SKM-1 (cell line): ENCODE measurements at regions not wholly inside any gene's neighbourhood (a gene's known extent, or its start where the extent isn't known, plus 50 kb on each side); places are given as distances from the start of the nearest gene placed in this dataset.

Experiments used
- DNase-seq: peaks from one replicate; lab custom pipeline; 2025; ENCODE audit not compliant: unreplicated experiment; lab: John Stamatoyannopoulos, UW

DNA sequence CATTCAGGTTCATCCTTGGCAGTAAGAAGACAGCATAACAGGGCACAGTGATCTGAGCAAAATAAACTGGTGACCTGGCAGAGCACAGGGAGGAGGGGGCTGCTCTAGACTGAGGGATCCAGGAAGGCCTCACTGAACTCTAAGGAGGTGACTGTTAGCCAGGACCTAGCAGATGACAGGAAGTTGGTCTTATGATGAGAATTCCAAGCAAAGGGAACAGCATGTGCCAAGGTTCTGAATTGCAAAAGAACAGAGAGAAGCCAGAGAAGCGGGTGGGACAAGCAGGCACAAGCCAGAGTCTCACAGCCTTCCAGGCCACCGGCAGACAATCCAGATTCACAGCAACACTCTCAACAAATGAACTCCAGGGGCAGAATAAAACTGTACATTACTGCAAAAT is 152.7 kb upstream of the PTPRM start:
- DNase-seq, result no peak

DNA sequence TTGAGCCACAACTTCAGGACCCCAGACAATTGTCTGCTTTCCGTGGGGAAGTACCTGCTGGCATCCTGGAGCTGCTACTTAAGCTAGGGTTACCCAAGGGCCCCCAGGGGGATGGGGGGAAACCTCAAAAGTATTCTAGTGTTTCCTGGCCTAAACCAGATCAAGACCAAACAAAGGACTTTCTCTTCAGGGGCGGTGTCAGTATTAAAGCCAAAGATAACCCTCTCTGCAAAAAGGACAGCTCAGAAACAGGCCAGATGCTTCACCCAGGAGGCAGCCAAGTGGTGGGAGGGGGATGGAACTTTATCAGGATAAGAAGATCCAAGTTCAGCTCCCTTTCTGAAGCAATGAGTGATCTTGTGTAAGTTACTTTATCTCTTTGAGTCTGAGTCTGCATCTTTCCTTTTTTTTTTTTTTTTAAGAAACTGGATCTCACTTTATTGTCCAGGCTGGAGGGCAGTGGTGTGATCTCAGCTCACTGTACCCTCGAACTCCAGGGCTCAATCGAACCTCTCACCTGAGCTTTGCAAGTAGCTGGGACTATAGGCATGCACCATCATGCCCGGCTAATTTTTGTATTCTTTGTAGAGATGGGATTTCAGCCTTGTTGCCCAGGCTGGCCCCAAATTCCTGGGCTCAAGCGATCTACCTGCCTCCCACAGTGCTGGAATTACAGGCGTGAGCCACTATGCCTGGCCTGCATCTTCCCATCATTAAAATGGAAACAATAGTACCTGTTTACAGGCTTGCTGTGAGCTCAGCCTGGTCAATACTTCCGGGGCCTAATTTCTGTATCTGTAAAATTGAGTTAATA is 151.8 kb upstream of the PTPRM start:
- DNase-seq, result no peak

DNA sequence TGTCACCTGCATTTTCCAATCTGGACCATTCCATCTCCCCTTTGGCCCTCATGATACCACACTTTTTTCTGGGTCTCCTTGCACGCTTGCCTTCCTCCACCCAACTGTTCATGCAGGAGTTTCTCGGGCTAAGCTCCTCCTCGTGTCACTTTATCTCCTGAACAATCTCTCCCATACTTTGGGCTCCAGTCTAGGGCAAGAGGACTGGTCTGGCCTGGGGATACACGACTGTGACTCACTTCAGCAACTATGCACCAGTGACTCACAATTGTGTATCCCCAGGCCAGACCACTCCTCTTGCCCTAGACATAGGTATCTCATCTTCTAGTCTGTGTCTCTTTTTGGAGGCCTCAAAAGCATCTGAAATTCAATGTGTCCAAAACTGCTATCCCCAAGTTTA is 149.4 kb upstream of the PTPRM start:
- no peak for DNase-seq

DNA sequence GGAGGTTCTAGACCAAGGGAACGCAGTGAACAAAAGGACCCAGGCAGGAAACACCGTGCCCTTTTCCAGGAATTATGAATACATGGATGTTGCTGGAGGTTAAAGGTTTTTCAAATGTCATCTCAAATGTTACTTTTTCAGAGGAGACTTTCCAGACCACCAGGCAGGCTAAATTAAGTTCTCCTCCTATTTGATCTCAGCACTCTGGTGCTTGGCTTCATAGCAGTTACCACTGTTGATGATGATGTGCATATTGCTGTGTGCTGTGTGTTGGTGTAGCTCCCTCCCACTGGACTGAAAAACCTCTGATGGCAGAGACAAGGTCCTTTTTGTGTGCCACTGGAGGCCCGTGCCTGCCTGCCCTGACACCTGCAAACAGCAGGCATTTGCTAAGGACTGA is 137.3 kb upstream of the PTPRM start:
- no peak for DNase-seq

DNA sequence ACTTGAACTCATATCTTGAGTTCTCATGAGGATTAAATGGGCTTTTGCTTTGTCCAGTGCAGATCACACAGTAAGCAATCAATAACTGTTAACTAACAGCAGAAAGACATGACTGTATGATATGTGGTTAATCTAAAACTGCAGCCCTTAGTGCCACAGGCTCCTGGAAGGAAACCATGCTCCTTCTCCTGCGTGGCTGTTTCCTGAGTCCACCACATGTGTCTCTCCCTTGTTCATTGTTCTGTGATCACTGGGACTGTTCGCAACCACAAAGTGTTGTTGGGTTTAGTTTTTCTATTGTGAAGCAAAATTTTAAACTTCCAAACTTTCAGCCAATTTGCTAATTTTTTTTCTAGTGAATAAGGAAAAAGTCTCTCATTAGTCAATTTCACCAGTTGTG is 130.9 kb upstream of the PTPRM start:
- DNase-seq, result no peak

DNA sequence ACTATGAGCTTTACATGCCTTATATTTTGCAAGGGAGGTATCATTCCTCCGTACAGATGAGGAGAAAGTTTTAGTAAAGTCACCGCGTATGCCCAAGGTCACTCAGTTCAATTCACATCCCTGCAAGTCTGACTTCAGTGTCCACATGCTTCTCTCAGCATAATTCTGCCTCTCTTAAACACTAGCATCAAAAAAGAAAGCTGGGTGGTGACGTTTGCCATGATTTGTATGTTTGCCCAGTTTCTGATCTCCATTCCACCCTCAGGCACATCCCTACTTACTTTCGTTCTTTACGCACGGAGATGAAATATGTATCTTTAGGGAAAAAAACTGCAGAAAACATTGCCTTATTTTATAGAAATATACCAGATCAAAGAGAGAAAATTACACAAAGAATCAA is 129.2 kb upstream of the PTPRM start:
- DNase-seq, result no peak

DNA sequence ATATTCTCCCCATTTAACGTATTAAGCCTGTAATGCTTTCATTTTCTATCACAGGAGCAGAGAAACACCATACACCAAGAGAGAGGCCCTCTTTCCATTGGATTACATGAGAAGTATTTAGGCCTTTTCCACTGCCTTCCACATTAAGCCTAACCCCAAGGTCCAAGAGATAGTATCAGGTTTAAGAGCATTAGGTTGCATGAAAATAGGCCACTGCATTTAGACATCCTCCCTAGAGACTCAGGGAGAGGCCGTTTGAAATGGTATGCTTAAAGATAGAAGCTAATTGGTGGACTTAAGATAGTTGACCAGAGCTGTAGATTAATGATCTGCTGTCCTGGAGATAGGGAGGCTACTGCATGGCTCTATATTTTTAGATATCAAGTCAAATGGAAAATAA is 128.5 kb upstream of the PTPRM start:
- DNase-seq, result no peak

DNA sequence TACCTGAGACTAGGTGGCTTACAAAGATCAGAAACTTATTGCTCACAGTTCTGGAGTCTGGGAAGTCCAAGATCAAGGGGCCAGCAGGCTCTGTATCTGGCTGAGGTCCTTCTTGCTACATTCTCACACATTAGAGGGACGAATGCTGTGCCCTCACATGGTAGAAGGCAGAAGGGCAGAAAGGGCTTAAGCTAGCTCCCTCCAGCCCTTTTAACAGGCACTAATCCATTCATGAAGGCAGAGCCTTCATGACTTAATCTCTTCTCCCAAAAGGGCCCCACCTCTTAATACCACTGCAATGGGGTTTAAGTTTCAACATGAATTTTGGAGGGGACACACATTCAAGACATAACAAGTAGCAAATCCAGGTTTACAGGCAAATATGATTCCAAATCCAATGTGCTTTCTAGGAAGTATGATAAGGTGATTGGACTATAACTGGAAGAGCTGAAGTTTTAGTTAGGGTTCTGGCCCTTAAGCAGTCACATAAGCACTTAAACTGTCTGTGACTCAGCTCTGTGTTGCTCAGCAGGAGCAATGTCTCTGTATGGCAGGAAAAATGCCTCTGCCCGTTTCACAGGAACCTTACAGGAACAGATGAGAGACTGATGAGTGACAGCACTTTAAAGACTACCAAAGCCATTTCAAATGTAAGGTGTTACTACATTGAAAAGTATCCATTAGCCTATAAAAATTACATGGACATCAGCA is 119.6 kb upstream of the PTPRM start:
- DNase-seq, result no peak

DNA sequence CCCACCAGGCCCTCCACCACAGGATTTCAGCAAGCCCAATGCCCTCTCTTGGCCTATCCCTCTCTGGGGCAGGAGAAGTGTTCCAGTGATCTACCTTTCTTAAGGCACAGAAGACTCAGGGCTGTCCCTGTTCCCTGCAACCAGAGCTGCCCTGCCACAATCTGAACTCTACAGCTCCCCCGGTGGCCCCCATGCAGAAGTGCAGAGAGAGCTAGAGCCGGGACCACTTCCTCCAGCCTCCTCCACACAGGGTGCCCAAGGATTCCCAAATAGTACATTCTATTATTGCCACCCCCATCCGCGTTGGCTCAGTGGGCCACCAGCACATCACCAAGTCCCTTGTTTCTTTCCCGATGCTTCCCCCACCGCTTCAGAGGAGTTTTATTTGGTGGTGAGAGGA is 114.8 kb upstream of the PTPRM start:
- peak; percentile 61 for DNase-seq

DNA sequence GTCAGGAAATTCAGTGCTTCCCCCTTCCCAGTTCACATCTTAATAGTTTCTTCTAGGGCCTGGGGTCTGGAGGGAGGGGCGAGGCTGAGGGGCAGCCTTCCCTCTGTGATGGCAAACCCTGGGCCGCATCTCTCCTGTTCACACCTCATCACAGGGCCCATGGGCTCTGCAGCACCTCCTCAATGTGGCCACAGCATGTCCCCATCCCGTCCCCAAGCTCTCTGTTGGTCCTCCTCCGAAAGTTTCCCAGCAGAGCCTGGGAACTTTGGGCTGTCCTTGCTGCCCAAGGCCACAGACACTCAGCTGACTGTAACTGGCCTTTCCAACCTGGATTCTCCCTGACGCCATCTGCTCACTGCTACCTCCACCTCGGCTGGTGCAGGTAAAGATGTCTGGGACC is 112.7 kb upstream of the PTPRM start:
- no peak for DNase-seq

DNA sequence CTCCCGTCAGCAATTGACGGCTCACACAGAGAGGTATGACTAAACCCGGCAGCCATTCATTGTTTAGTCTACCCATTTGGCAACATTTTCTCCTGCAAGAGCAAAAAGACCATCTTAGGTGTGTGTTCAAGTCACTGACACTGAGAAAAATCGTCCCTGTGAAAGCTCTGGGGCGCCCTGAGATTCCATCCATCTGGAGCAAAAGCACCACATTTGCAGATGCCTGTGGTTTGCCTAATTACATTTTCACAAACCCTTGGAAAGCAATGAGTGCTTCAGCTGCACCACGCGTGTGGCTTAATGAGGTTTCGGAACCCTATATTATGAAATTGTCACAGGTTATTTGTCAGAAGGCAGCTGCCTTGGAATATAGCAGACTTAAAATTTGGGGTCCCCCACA is 110.7 kb upstream of the PTPRM start:
- DNase-seq, result no peak

DNA sequence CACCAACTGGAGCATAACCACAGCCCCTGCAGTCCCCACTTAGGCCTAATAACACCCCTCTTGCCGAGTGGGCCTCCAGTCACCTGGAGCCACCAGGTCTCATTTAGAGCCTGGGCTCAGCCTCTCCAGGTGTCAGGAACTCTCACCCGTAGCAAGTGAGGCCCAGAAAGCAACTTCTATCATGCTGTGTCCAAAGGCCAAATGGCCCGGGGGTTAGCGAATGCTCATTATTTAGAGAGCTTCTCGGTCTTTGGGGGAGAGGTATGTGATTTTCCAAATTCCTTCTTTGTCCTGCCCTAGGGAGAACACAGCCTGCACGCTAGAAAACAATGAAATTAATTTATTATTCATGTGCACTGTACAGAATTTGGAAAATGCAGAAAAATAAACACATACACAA is 109.9 kb upstream of the PTPRM start:
- no peak for DNase-seq

DNA sequence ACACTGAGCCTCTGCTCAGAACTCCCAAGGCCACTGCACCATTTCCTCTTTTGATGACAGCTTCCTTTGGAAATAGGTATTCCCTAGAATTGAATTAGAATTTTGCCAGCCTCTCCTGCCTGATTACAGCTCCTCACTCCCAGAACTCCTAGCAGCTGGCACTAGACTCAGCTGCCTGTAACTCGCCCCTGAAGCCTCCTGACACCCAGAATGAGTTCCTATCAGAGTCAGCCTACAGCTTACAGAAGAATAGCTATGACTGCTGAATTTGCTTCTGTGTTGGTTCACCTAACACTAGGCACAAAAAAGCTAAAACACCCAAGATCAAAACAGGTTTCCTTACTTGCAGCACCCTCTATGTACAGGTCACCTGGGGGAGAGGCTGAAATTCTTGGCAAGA is 108.2 kb upstream of the PTPRM start:
- no peak for DNase-seq

DNA sequence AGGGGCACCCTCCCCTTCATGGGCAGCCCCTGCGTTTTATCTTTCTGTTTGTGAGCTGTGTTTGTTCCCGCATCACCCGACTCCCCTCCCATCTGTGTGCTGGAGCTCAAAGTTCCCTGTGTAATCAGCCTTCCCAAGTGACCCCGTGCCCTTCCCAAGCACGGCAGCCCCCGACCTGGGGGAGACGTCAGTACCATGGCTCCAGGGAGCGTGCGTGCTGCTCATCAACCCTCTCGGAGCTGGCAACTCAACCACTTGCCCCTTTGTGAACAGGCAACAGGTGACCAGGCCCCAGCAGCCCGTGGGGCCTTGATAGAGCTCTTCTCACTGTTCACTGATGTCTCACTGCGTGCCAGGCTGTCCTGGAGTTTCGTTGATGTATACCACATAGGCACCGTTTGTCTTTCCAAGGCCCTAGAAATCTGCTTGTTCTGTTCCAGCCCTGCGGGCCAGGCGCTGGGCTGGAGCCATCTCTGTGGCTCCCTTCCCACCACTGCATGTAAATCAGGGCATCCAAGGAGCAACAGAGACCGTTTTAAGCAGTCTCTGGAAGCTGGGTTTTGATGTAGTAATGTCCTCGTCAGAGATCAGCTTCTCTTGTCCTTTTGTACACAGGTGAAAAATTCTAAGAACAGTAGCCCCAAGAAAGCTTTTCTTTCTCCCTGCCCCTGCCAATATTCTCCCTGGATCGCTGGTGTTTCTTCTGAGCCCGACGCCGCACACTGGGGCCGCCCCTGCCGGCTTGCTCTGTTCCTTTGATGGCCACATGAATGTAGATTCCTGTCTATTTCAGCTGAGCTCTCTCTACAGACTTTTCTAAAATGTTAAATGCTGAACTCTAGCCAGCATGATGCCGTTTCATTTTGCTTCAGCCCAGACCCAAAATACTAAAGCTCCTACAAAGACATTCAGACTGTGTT is 107.0 kb upstream of the PTPRM start:
- no peak for DNase-seq

DNA sequence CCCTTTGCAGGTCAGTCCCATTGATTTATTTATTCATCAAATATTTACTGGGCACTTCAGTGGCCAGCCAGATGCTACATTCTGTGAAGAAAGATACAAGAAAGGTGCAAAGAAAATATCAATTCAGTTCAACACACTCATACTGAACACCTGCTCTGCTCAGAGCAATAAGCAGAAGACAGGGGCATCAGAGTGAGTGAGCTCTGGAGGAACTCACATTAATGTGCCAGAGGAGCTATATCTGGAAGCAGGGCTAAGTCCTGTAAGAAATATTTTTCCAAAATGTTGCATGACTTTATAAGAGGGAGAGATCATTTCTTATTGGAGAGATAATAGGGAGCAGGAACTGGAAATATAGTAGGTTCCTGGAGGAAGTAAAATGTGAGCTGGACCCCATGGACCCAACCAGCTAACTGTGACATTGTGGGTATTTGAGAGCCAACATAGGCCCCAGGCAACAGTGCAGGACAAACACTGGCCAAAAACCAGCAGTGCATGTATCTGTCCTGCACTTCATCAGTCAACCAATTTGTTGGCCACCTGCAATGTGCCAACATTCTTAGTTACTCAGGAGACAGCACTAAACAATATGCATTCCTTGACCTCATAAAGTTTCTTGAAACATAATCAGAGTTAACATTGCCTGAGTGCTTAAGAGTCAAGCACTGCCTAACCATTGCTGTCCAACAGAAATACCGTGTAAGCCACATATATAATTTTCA is 102.7 kb upstream of the PTPRM start:
- no peak for DNase-seq

DNA sequence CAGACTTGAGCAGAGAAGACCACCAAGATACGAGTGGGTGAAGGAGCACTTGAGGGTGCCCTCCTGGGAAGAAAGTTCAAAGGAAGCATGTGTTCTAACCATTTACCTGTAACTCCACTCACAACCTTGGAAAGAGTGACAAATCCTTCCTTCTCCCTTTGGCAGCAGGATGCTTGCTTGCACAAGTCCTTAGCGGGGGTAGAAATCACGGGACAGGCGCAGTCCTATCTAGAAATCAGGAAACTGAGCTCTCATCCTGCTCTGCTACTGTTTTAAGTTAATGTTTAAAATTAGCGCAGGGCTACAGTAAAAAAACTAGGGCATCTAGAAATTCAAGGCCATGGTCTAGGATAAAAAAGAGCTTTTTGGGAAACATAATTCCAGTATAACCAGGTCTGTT is 100.9 kb upstream of the PTPRM start:
- no peak for DNase-seq

DNA sequence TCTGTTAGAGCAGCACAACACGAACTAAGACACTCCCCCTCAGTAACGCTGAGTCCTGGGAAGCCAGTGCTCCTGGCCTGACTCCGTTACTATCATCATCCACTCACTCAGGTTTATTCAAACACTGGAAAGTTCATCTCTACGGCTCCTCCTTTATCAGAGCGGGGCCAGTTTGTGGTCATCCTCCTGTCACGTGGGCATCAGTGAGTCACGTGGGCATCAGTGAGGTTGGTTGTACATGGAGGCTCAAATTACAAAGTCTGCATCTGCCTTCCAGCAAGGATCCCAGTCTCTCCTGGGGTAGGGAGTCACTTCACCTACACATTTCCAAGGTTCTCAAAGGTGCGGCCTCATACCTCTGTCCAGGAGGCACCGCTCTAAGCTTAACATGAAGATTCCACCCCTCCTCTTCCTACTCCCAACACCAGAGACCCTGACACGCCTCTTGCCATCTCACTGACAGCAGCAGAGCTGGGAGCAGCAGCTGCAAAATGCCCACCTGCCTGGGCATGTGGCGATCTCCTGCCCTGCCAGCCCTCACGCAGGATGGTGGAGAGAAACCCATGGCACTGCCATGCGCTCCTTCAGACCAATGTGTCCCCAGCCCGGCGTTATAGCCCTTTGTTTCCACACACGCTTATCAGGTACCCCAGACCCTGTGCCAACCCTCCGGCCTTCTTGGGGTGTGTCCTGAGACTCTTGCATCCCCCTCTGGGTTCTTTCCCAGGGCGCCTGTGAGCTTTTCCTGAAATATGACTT is 99.2 kb upstream of the PTPRM start:
- DNase-seq, result no peak

DNA sequence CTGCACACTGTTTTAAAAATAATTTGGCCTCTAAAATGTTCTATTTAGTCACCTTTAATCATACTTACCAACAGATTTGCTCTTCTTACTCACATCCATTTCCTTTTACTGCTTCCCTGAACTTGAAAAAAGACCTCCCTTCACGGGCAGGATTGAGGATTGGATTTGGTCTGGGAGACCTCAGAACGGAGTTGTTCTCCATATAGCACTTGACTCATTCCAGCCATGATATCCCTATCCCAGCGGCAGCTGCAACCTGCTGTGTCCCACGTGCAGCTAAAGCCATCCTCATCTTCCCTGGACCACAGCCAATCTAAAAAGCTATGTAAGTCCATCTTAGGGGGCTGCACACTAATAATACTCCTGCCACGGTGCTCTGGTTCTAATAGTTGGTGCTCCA is 97.0 kb upstream of the PTPRM start:
- DNase-seq, result no peak

DNA sequence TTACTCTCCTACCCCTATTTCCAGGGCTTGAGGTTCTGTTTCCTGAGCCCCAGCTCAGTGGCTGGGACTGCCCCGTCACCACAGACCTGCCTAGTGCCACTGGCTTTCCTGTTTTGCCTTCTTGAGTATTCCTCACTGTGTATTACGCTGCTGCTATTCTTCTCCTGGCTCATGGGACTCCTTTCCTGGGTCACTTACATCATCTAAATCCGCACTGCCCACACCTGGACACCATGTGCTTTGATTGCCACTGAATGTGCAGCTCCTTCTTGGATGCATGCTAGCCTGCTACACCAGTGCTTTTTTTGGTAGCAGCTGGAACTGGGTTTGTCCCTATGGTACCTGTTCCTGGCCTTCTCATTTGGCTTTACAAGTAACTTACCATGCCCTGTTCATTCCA is 96.6 kb upstream of the PTPRM start:
- DNase-seq, result no peak

DNA sequence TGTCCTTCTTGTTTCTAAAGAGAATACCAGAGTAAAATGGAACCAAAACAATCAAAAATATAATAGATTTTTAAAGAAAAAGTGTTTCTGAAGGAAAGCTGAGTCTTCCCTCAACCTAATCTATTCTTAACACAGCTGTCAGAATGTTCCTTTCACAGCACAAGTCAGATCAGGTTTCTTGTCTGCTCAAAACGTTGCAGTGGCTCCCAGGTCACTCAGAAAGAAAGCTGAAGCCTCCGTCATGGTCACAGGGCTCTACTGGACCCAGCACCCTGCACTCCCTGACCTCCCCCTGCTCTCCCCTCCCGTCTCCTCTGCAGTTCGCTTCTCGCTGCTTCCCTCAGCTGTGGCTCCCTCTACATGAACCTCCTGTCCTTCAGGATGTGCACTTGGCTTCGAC is 90.7 kb upstream of the PTPRM start:
- no peak for DNase-seq
